Fibroblast of skin of scalp (primary cell): ENCODE measurements at regions not wholly inside any gene's neighbourhood (a gene's known extent, or its start where the extent isn't known, plus 50 kb on each side); places are given as distances from the start of the nearest gene placed in this dataset.

Experiments used
- DNase-seq: peaks from one replicate; pipeline ENCODE4 v3.0.0-alpha.2; 2013

GRCh38 chr12:125372085-125372484 is 306.9 kb downstream of the AACS start:
- DNase-seq: no peak

- no peak for DNase-seq
Observed at GRCh38 chr12:125373375-125373774, 308.1 kb downstream of the AACS start.

- DNase-seq: no peak
Observed at GRCh38 chr12:125376422-125376821, 311.2 kb downstream of the AACS start.

- DNase-seq: no peak
Observed at GRCh38 chr12:125377093-125377492, 311.9 kb downstream of the AACS start.

GRCh38 chr12:125381373-125381772 is 316.1 kb downstream of the AACS start:
- DNase-seq: no peak

GRCh38 chr12:125382926-125383325 is 317.7 kb downstream of the AACS start:
- DNase-seq: no peak

- no peak for DNase-seq
Observed at GRCh38 chr12:125386652-125387051, 321.4 kb downstream of the AACS start.

- no peak for DNase-seq
Observed at GRCh38 chr12:125387206-125387605, 322.0 kb downstream of the AACS start.

GRCh38 chr12:125389061-125389697 is 323.9 kb downstream of the AACS start:
- DNase-seq: no peak

- no peak for DNase-seq
Observed at GRCh38 chr12:125393569-125393968, 328.3 kb downstream of the AACS start.

- no peak for DNase-seq
Observed at GRCh38 chr12:125395583-125396215, 330.5 kb downstream of the AACS start.

- no peak for DNase-seq
Observed at GRCh38 chr12:125399489-125399888, 334.3 kb downstream of the AACS start.

- peak; percentile 36 for DNase-seq
Observed at GRCh38 chr12:125402874-125403789, 337.9 kb downstream of the AACS start.

GRCh38 chr12:125403843-125404242 is 338.6 kb downstream of the AACS start:
- DNase-seq: no peak

- DNase-seq: no peak
Observed at GRCh38 chr12:125406131-125406530, 340.9 kb downstream of the AACS start.

- no peak for DNase-seq
Observed at GRCh38 chr12:125408718-125409117, 343.5 kb downstream of the AACS start.

- DNase-seq: no peak
Observed at GRCh38 chr12:125412506-125412905, 347.3 kb downstream of the AACS start.

- DNase-seq: no peak
Observed at GRCh38 chr12:125417446-125417845, 352.2 kb downstream of the AACS start.

- no peak for DNase-seq
Observed at GRCh38 chr12:125418902-125419564, 353.8 kb downstream of the AACS start.

- DNase-seq: no peak
Observed at GRCh38 chr12:125424909-125425308, 359.7 kb downstream of the AACS start.

GRCh38 chr12:125431516-125431915 is 366.3 kb downstream of the AACS start:
- DNase-seq: no peak

- DNase-seq: no peak
Observed at GRCh38 chr12:125434131-125434530, 368.9 kb downstream of the AACS start.

- DNase-seq: no peak
Observed at GRCh38 chr12:125434936-125435443, 369.8 kb downstream of the AACS start.
